GM12891 (cell line): ENCODE measurements at regions not wholly inside any gene's neighbourhood (a gene's known extent, or its start where the extent isn't known, plus 50 kb on each side); places are given as distances from the start of the nearest gene placed in this dataset.

Experiments used
- DNase-seq: peaks from one replicate; pipeline ENCODE4 v3.0.0; 2011; ENCODE audit warnings: low spot score; ENCODE audit not compliant: insufficient read length
- FAIRE-seq: peaks from 2 replicates; lab custom pipeline; 2011; peaks lifted over from hg19 to GRCh38; lab: Jason Lieb, UNC
- PAX5 ChIP-seq: IDR thresholded peaks from 2 replicates; pipeline ENCODE4 v1.6.1; 2011; ENCODE audit warnings: low read length, moderate library complexity, mild to moderate bottlenecking; ENCODE audit not compliant: insufficient read depth, severe bottlenecking
- POLR2A ChIP-seq: IDR thresholded peaks from 2 replicates; pipeline ENCODE4 v1.6.1; 2011; ENCODE audit warnings: low read depth, low read length, control low read depth
- POLR2AphosphoS5 ChIP-seq: IDR thresholded peaks from 2 replicates; pipeline ENCODE4 v1.6.1; 2011; ENCODE audit warnings: low read depth, low read length, control low read depth
- POU2F2 ChIP-seq: IDR thresholded peaks from 2 replicates; pipeline ENCODE4 v1.6.1; 2011; ENCODE audit warnings: low read depth, mild to moderate bottlenecking, control low read depth, low read length, moderate library complexity
- SPI1 ChIP-seq: IDR thresholded peaks from 2 replicates; pipeline ENCODE4 v1.6.1; 2011; ENCODE audit warnings: low read depth, low read length, control low read depth
- TAF1 ChIP-seq: IDR thresholded peaks from 2 replicates; pipeline ENCODE4 v1.6.1; 2011; ENCODE audit warnings: low read depth, low read length, control low read depth

GRCh38 chr2:215511454-215512346 lies 75.8 kb upstream of the FN1 start:
- DNase-seq (no peak), FAIRE-seq (no peak)
- TF ChIP-seq POU2F2 (no peak), POLR2A (no peak), POLR2AphosphoS5 (no peak), PAX5 (no peak), TAF1 (no peak), SPI1 (no peak)

GRCh38 chr2:215507836-215508235 lies 72.0 kb upstream of the FN1 start:
- TF ChIP-seq TAF1 (no peak), POLR2AphosphoS5 (no peak), POLR2A (no peak), POU2F2 (no peak), SPI1 (no peak), PAX5 (no peak)
- FAIRE-seq (no peak), DNase-seq (no peak)

GRCh38 chr2:215507136-215507535 lies 71.3 kb upstream of the FN1 start:
- TF ChIP-seq TAF1 (no peak), POLR2AphosphoS5 (no peak), POLR2A (no peak), POU2F2 (no peak), SPI1 (no peak), PAX5 (no peak)
- DNase-seq (no peak), FAIRE-seq (no peak)

GRCh38 chr2:215506604-215506990 lies 70.7 kb upstream of the FN1 start:
- no peak for DNase-seq
- FAIRE-seq = no peak
- TF ChIP-seq POLR2AphosphoS5 = no peak
- no peak for TF ChIP-seq POLR2A
- TF ChIP-seq SPI1 = no peak
- TF ChIP-seq PAX5 = no peak
- no peak for TF ChIP-seq TAF1
- no peak for TF ChIP-seq POU2F2

- DNase-seq (no peak), FAIRE-seq (no peak)
- no peak for TF ChIP-seq POU2F2
- TF ChIP-seq POLR2AphosphoS5 = no peak
- TF ChIP-seq SPI1 = no peak
Measured at GRCh38 chr2:215505044-215505786, 69.3 kb upstream of the FN1 start.

GRCh38 chr2:215504547-215504946 lies 68.7 kb upstream of the FN1 start:
- no peak for TF ChIP-seq TAF1
- TF ChIP-seq POLR2AphosphoS5 = no peak
- TF ChIP-seq SPI1 = no peak
- no peak for TF ChIP-seq POLR2A
- TF ChIP-seq PAX5 = no peak
- TF ChIP-seq POU2F2 = no peak
- DNase-seq (no peak), FAIRE-seq (no peak)

GRCh38 chr2:215503381-215503780 lies 67.5 kb upstream of the FN1 start:
- TF ChIP-seq POU2F2 = no peak
- TF ChIP-seq TAF1 = no peak
- TF ChIP-seq SPI1 = no peak
- TF ChIP-seq POLR2AphosphoS5 = no peak
- TF ChIP-seq PAX5 = no peak
- TF ChIP-seq POLR2A = no peak
- DNase-seq = no peak
- FAIRE-seq = no peak

GRCh38 chr2:215500466-215500865 lies 64.6 kb upstream of the FN1 start:
- FAIRE-seq = no peak
- DNase-seq = no peak
- no peak for TF ChIP-seq POU2F2
- no peak for TF ChIP-seq TAF1
- TF ChIP-seq PAX5 = no peak
- no peak for TF ChIP-seq SPI1
- TF ChIP-seq POLR2A = no peak
- no peak for TF ChIP-seq POLR2AphosphoS5

GRCh38 chr2:215499331-215499730 lies 63.5 kb upstream of the FN1 start:
- FAIRE-seq = no peak
- no peak for DNase-seq
- TF ChIP-seq POLR2AphosphoS5 (no peak), POLR2A (no peak), POU2F2 (no peak), SPI1 (no peak), PAX5 (no peak), TAF1 (no peak)

GRCh38 chr2:215498431-215498830 lies 62.6 kb upstream of the FN1 start:
- TF ChIP-seq TAF1 = no peak
- TF ChIP-seq PAX5 = no peak
- no peak for TF ChIP-seq SPI1
- no peak for TF ChIP-seq POLR2A
- FAIRE-seq (no peak), DNase-seq (no peak)
